KMS-11 (cell line): ENCODE measurements at regions not wholly inside any gene's neighbourhood (a gene's known extent, or its start where the extent isn't known, plus 50 kb on each side); places are given as distances from the start of the nearest gene placed in this dataset.
"Not testable (repeated sequence)": the region's sequence is repeated elsewhere in the genome, so short reads cannot be mapped to it uniquely, and the experiment has no call there.

ENCODE experiments used
- H2AFZ ChIP-seq: fragments of 200-600 bp; sonication (generic); 2 replicates; pipeline ENCODE4 v1.6.1; 2016; ENCODE audit warnings: antibody characterized with exemption, mixed run types, low read depth
- H3K27ac ChIP-seq: fragments of 200-600 bp; sonication (generic); 2 replicates; pipeline ENCODE4 v1.6.1; 2016; ENCODE audit warnings: mild to moderate bottlenecking, mixed run types
- H3K27me3 ChIP-seq: fragments of 200-600 bp; sonication (generic); 2 replicates; pipeline ENCODE4 v1.6.1; 2017; ENCODE audit warnings: mild to moderate bottlenecking, low read depth, mixed run types, moderate library complexity; ENCODE audit not compliant: insufficient read depth
- H3K36me3 ChIP-seq: fragments of 200-600 bp; sonication (generic); 2 replicates; pipeline ENCODE4 v1.6.1; 2017; ENCODE audit warnings: mild to moderate bottlenecking, mixed run types; ENCODE audit not compliant: insufficient read depth
- H3K4me1 ChIP-seq: fragments of 200-600 bp; sonication (generic); 2 replicates; pipeline ENCODE4 v1.6.1; 2016; ENCODE audit warnings: mild to moderate bottlenecking, low read depth, mixed run types; ENCODE audit not compliant: poor library complexity, severe bottlenecking
- H3K4me2 ChIP-seq: fragments of 200-600 bp; sonication (generic); 2 replicates; pipeline ENCODE4 v1.7.0; 2016; ENCODE audit warnings: mild to moderate bottlenecking, mixed run types
- H3K4me3 ChIP-seq: fragments of 200-600 bp; sonication (generic); IDR thresholded peaks from 2 replicates; pipeline ENCODE4 v1.6.1; 2017; ENCODE audit warnings: low read depth, low read length, mixed read lengths; ENCODE audit not compliant: insufficient read depth
- H3K79me2 ChIP-seq: fragments of 200-600 bp; sonication (generic); 2 replicates; pipeline ENCODE4 v1.6.1; 2016; ENCODE audit warnings: low read depth, mixed run types; ENCODE audit not compliant: insufficient read depth
- H3K9ac ChIP-seq: fragments of 200-600 bp; sonication (generic); 2 replicates; pipeline ENCODE4 v1.6.1; 2016; ENCODE audit warnings: mild to moderate bottlenecking, mixed run types
- H4K20me1 ChIP-seq: fragments of 200-600 bp; sonication (generic); 2 replicates; pipeline ENCODE4 v1.6.1; 2016; ENCODE audit warnings: mild to moderate bottlenecking, mixed run types; ENCODE audit not compliant: insufficient read depth
- TF ChIP-seq, protein P1 (sequence below): fragments of 200-600 bp; sonication (generic); conservative IDR thresholded peaks from 2 replicates; pipeline ENCODE4 v1.6.1; 2017; ENCODE audit warnings: low read depth, mild to moderate bottlenecking, antibody characterized with exemption, low read length, moderate library complexity, mixed read lengths

DNA sequence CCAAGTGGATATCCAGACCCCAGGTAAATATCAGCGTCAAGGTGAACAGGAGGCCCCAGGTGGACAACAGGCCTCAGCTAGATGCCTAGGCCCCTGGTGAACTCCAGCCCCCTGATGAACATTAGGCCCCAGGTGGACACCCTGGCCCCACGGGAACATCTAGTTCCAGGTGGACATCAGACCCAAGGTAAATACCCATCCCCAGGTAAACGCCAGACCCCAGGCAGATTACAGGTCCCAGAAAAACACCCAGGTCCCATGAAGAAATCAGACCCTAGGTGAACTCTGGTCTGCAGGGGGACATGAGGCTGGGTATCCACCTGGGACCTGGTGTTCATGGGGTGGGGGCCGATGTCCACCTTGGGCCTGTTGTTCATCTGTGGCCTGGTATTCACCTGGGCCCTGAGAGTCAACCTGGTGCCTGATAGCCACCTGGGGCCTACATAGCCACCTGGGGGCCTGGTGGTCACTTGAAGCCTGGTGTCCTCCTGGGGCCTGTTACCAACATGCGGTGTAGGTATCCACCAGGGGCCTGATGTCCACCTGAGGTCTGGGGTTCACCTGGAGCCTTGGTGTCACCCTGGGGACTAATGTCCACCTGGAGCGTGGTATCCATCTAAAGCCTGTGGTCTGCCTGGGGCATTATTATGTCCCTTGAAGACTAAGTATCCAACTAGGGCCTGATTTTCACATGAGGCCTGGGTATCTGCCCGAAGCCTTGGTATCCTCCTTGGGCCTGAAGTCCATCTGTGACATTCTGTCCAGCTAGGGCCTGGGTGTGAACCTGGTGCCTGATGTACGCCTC is 56.8 kb upstream of the SEPTIN5 start:
- no peak overlapping the region for H3K4me3 ChIP-seq
- no peak overlapping the region for H3K9ac ChIP-seq
- TF ChIP-seq, protein P1, sequence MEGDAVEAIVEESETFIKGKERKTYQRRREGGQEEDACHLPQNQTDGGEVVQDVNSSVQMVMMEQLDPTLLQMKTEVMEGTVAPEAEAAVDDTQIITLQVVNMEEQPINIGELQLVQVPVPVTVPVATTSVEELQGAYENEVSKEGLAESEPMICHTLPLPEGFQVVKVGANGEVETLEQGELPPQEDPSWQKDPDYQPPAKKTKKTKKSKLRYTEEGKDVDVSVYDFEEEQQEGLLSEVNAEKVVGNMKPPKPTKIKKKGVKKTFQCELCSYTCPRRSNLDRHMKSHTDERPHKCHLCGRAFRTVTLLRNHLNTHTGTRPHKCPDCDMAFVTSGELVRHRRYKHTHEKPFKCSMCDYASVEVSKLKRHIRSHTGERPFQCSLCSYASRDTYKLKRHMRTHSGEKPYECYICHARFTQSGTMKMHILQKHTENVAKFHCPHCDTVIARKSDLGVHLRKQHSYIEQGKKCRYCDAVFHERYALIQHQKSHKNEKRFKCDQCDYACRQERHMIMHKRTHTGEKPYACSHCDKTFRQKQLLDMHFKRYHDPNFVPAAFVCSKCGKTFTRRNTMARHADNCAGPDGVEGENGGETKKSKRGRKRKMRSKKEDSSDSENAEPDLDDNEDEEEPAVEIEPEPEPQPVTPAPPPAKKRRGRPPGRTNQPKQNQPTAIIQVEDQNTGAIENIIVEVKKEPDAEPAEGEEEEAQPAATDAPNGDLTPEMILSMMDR: no peak
- no peaks in the 10 kb centered on the region for H3K36me3 ChIP-seq
- no peak overlapping the region for H2AFZ ChIP-seq
- H3K4me2 ChIP-seq: no peak overlapping the region
- H4K20me1 ChIP-seq: no peaks in the 10 kb centered on the region
- no peaks in the 10 kb centered on the region for H3K4me1 ChIP-seq
- no peaks in the 10 kb centered on the region for H3K27me3 ChIP-seq
- no peaks in the 10 kb centered on the region for H3K79me2 ChIP-seq
- no peak overlapping the region for H3K27ac ChIP-seq

DNA sequence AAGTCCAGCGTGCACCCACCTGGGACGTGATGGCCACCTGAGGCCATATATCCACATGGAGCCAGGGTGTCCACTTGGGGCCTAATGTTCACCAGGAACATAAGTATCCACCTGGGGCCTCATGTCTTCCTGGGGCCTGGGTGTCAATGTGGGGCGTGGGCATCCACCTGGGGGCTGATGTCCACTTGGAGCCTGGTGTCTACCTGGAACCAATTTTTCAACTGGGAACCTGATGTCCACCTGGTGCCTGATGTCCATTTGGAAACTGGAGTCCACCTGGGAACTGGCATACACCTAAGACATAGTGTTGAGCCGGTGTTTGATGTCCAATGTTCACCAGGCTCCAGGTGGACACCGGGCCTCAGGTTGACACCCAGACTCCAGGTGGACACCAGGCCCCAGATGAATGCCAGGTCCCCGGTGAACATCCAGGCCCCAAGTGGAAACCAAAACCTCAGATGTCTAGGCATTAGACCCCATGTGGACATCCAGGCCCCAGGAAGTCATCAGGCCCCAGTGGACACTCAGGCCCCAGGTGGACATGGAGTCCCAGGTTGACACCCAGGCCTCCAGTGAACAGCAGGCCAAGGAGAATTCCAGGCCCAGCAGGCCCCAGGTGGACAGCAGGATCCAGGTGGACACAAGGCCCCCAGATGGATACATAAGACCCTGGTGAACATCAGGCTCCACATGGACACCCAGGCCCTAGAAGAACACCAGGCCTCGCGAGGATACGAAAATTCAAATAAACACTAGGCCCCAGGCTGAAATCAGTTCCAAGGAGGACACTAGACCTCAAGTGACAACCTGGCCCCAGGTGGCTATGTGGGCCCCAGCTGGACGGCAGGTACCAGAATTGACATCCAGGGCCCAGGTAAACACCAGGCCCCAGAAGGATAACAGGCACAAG is 56.0 kb upstream of the SEPTIN5 start:
- H4K20me1 ChIP-seq: no peaks in the 10 kb centered on the region
- no peak overlapping the region for H3K9ac ChIP-seq
- no peak overlapping the region for H3K4me3 ChIP-seq
- H3K4me2 ChIP-seq: no peak overlapping the region
- H3K27me3 ChIP-seq: no peaks in the 10 kb centered on the region
- H2AFZ ChIP-seq: no peak overlapping the region
- H3K79me2 ChIP-seq: no peaks in the 10 kb centered on the region
- peaks cover 3% of the 10 kb centered on the region for H3K4me1 ChIP-seq
- no peak overlapping the region for H3K27ac ChIP-seq
- TF ChIP-seq, protein P1: no peak
- H3K36me3 ChIP-seq: no peaks in the 10 kb centered on the region

DNA sequence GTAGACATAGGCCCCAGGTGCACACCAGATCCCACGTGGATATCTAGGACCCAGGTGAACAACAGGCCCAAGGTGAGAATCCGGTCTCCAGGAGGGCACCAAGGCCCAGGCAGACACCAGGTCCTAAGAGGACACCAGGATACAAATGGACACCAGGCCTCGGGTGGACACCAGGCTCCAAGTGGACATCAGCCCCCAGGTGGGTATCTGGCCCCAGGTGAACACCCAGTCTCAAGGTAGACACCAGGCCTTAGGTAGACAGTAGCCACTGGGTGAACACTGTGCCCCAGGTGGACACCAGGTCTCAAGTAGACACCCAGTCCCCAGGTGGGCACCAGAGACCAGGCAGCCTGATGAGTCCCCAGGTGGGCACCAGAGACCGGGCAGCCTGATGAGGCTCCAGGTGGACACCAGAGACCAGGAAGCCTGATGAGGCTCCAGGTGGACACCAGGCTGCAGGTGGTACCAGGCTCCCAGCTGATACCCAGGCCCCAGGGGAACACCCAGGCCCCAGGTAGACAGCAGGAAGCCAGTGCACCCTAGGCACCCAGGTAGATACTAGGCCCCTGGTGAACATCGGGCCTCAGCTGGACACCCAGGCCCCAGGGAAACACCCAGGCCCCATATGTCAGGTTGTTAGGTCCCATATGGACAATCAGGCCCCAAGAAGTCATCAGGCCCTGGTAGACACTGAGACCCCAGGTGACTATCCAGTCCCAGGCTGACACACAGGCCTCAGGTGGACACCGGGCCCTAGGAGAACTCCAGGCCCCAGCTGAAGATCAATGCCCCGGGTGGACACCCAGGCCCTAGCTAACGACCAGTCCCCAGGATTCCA is 55.1 kb upstream of the SEPTIN5 start:
- Histone ChIP-seq H3K4me2 (no peak overlapping the region), H3K4me1 (peaks cover 5% of the 10 kb centered on the region), H4K20me1 (no peaks in the 10 kb centered on the region), H3K36me3 (no peaks in the 10 kb centered on the region), H2AFZ (no peak overlapping the region), H3K27ac (no peak overlapping the region), H3K79me2 (no peaks in the 10 kb centered on the region), H3K4me3 (no peak overlapping the region), H3K9ac (no peak overlapping the region), H3K27me3 (no peaks in the 10 kb centered on the region)
- TF ChIP-seq, protein P1: no peak

DNA sequence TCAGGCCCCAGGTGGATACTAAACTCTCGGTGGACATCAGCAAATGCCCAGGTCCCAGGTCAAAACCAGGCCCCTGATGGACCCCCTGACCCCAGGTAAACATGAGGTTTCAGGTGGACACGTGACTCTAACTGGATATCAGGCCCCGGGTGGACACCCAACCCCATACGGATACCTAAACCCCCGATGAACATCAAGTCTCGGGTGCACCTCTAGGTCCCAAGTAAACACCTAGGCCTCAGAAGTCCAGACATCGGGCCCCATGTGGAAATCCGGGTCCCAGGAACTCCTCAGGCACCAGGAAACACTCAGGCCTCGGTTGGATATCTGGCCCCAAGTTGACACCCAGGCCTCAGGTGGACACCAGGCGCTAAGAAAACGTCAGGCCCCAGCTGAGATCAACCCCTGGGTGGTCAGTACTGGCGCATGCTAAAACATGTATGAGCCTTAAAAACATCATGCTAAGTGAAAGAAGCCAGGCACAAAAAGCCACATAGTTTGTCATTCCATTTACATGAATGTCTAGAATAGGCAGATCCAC is 54.4 kb upstream of the SEPTIN5 start:
- no peak overlapping the region for H2AFZ ChIP-seq
- H4K20me1 ChIP-seq: no peaks in the 10 kb centered on the region
- H3K4me2 ChIP-seq: no peak overlapping the region
- H3K27me3 ChIP-seq: no peaks in the 10 kb centered on the region
- H3K9ac ChIP-seq: no peak overlapping the region
- H3K27ac ChIP-seq: no peak overlapping the region
- TF ChIP-seq, protein P1: no peak
- peaks cover 5% of the 10 kb centered on the region for H3K4me1 ChIP-seq
- H3K36me3 ChIP-seq: no peaks in the 10 kb centered on the region
- no peak overlapping the region for H3K4me3 ChIP-seq
- H3K79me2 ChIP-seq: no peaks in the 10 kb centered on the region

DNA sequence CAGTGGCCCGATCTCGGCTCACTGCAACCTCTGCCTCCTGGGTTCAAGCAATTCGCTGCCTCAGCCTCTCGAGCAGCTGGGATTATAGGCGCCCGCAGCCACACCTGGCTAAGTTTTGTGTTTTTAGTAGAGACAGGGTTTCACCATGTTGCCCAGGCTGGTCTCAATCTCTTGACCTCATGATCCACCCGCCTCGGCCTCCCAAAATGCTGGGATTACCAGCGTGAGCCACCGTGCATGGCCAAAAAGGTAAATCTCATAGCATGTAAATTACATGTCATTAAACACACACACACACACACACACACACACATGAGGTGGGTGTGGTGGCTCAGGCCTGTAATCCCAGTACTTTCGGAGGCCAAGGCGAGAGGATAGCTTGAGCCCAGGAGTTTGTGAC is 53.7 kb upstream of the SEPTIN5 start:
- H3K79me2 ChIP-seq, H3K27me3 ChIP-seq, H3K27ac ChIP-seq, H3K36me3 ChIP-seq, H3K4me1 ChIP-seq, H4K20me1 ChIP-seq, H2AFZ ChIP-seq, H3K4me2 ChIP-seq, H3K9ac ChIP-seq, H3K4me3 ChIP-seq: not testable (repeated sequence)
